Psoas muscle (tissue), 7 donors: ENCODE measurements at regions not wholly inside any gene's neighbourhood (a gene's known extent, or its start where the extent isn't known, plus 50 kb on each side); places are given as distances from the start of the nearest gene placed in this dataset.

Experiments used
- ATAC-seq, 4 donors: fragments of 200-7000 bp; cut with Tn5 transposase; one replicate each; pipeline ENCODE4 v1.9.1; 2020; ENCODE audit warnings: moderate library complexity in 3 of 4, mild to moderate bottlenecking in 2 of 4
- DNase-seq, 2 donors: peaks; one replicate each; pipeline ENCODE4 v3.0.0-alpha.2; 2020
- H3K27ac ChIP-seq: fragments of 200-600 bp; one replicate; pipeline ENCODE4 v1.8.0; 2022
- H3K27me3 ChIP-seq, 3 donors: fragments of 200-600 bp in 1 of 3; one replicate each; pipeline versions ENCODE4 v1.6.1 to v1.8.0; 2013 to 2022; ENCODE audit warnings: low read length in 2 of 3, mild to moderate bottlenecking in 2 of 3, moderate library complexity in 1 of 3; ENCODE audit not compliant: insufficient read depth in 3 of 3
- H3K36me3 ChIP-seq, 2 donors: fragments of 200-600 bp in 1 of 2; one replicate each; pipeline versions ENCODE4 v1.6.1 to v1.8.0; 2013 to 2022; ENCODE audit warnings: low read depth in 1 of 2, mild to moderate bottlenecking in 1 of 2, moderate library complexity in 1 of 2; ENCODE audit not compliant: insufficient read depth in 1 of 2
- H3K4me1 ChIP-seq: fragments of 200-600 bp; one replicate; pipeline ENCODE4 v1.8.0; 2022
- H3K4me3 ChIP-seq: fragments of 200-600 bp; one replicate; pipeline ENCODE4 v1.8.0; 2022; ENCODE audit warnings: mild to moderate bottlenecking
- H3K9me3 ChIP-seq: fragments of 200-600 bp; one replicate; pipeline ENCODE4 v1.8.0; 2022
- CTCF ChIP-seq: fragments of 200-600 bp; IDR thresholded peaks from one replicate; pipeline ENCODE4 v1.8.0; 2022; ENCODE audit warnings: antibody characterized with exemption
- WGBS, 3 donors: extraction: QIAGEN DNeasy Blood & Tissue Kit; methylation state at CpG; one replicate each; pipeline versions ENCODE4 v1.1.6 to v1.1.7; 2013; 5-methylcytosine and 5-hydroxymethylcytosine counted together
- intact Hi-C, 2 donors: fragments of 100-400 bp; cut with DNase I; formaldehyde crosslinking; loops; one replicate each; pipeline versions ENCODE4 v1.11.0 to v1.14.2; 2022
- donor health status: healthy with polysubstance abuse.
- donor health status: DM: no; HTN: no; CAD: no; lungs with moderate emphysema.
- donor health status: Bipolar disorder and iron deficiency.
- donor health status: healthy.
- donor health status: DM: yes; HTN: yes; CAD: no.
- donor health status: DM: no; HTN: no; CAD: no.
- donor health status: DM: yes; HTN: yes; CAD: no.

GRCh38 chr18:48477348-48477747, 61.5 kb upstream of the CTIF start:
- intact Hi-C loops = loop anchor here in 1 of 2 donors (10.0 kb wide), 1 partner anchor 157 kb away; no protein-coding TSS in a partner anchor

GRCh38 chr18:48476550-48476917, 62.3 kb upstream of the CTIF start:
- intact Hi-C loops = loop anchor here (1.0 to 10.0 kb wide), 2 partner anchors 158 to 188 kb away; no protein-coding TSS in a partner anchor
- TF ChIP-seq CTCF = no peak
- Histone ChIP-seq H3K4me1 (no peaks in the 10 kb centered on the region), H3K27me3 (no peaks in the 10 kb centered on the region), H3K9me3 (peaks cover 3% of the 10 kb centered on the region), H3K36me3 (no peaks in the 10 kb centered on the region), H3K27ac (no peak overlapping the region), H3K4me3 (no peak overlapping the region)
- no peak for DNase-seq
- 91 to 94% (median 94%) methylated on average over 3 of the region's 3 CpGs for WGBS, 3 donors
- ATAC-seq = no peak

More at GRCh38 chr18:48477348-48477747, 61.5 kb upstream of the CTIF start:
- Histone ChIP-seq H3K4me3 (no peak overlapping the region), H3K27me3 (no peaks in the 10 kb centered on the region), H3K27ac (no peak overlapping the region), H3K9me3 (peaks cover 3% of the 10 kb centered on the region), H3K4me1 (no peaks in the 10 kb centered on the region), H3K36me3 (no peaks in the 10 kb centered on the region)
- DNase-seq = no peak
- ATAC-seq = no peak
- no peak for TF ChIP-seq CTCF
- 78 to 80% (median 79%) methylated on average over 2 of the region's 2 CpGs for WGBS, 3 donors

- peak; percentile 87 for TF ChIP-seq CTCF
- H3K27ac ChIP-seq = no peak overlapping the region
- intact Hi-C loops = loop anchor here (1.0 to 10.0 kb wide), 2 partner anchors 159 to 188 kb away; no protein-coding TSS in a partner anchor
- peak in 1 of 2 donors; percentile 56 for DNase-seq
- no peaks in the 10 kb centered on the region for H3K36me3 ChIP-seq
- peak; percentile 81 to 94 (median 89) for ATAC-seq
- no peak overlapping the region for H3K4me3 ChIP-seq
- WGBS, 3 donors = 31 to 38% (median 34%) methylated on average over 8 of the region's 8 CpGs
- no peaks in the 10 kb centered on the region for H3K27me3 ChIP-seq
- peaks cover 3% of the 10 kb centered on the region for H3K9me3 ChIP-seq
- H3K4me1 ChIP-seq = no peaks in the 10 kb centered on the region
Observed at GRCh38 chr18:48475635-48476549, 62.9 kb upstream of the CTIF start.

GRCh38 chr18:48473816-48474215, 64.6 kb upstream of the ZBTB7C start:
- no peak for TF ChIP-seq CTCF
- Histone ChIP-seq H3K4me3 (no peak overlapping the region), H3K36me3 (no peaks in the 10 kb centered on the region), H3K9me3 (peaks cover 3% of the 10 kb centered on the region), H3K27me3 (no peaks in the 10 kb centered on the region), H3K27ac (no peak overlapping the region), H3K4me1 (no peaks in the 10 kb centered on the region)
- intact Hi-C loops = loop anchor here in 1 of 2 donors (10.0 kb wide), 1 partner anchor 161 kb away; no protein-coding TSS in a partner anchor
- DNase-seq (no peak), ATAC-seq (no peak)
- WGBS, 3 donors = 85 to 96% (median 90%) methylated on average over 1 of the region's 1 CpG
